NCI-H2227 treated with DMSO at 0.1 percent for 48 hours (cell line): ENCODE measurements at regions not wholly inside any gene's neighbourhood (a gene's known extent, or its start where the extent isn't known, plus 50 kb on each side); places are given as distances from the start of the nearest gene placed in this dataset.

Experiments used
- DNase-seq: peaks from one replicate; lab custom pipeline; 2025; lab: John Stamatoyannopoulos, UW

GRCh38 chr19:30307191-30307974, 64.8 kb upstream of the ZNF536 start:
- DNase-seq, result no peak

- DNase-seq, result no peak
These were observed 63.0 kb upstream of the ZNF536 start for GRCh38 chr19:30309176-30309575.

GRCh38 chr19:30309905-30310601, 62.1 kb upstream of the ZNF536 start:
- DNase-seq, result no peak

- no peak for DNase-seq
These were observed 61.5 kb upstream of the ZNF536 start for GRCh38 chr19:30310602-30311263.

- no peak for DNase-seq
These were observed 60.3 kb upstream of the ZNF536 start for GRCh38 chr19:30311911-30312310.

- no peak for DNase-seq
These were observed 59.4 kb upstream of the ZNF536 start for GRCh38 chr19:30312582-30313352.

- no peak for DNase-seq
These were observed 58.8 kb upstream of the ZNF536 start for GRCh38 chr19:30313353-30313750.

- no peak for DNase-seq
These were observed 58.0 kb upstream of the ZNF536 start for GRCh38 chr19:30314056-30314804.

GRCh38 chr19:30314805-30315155, 57.4 kb upstream of the ZNF536 start:
- DNase-seq, result no peak

- no peak for DNase-seq
These were observed 57.0 kb upstream of the ZNF536 start for GRCh38 chr19:30315159-30315558.

GRCh38 chr19:30316000-30316491, 56.1 kb upstream of the ZNF536 start:
- DNase-seq, result no peak

- DNase-seq, result no peak
These were observed 55.6 kb upstream of the ZNF536 start for GRCh38 chr19:30316560-30317106.

- no peak for DNase-seq
These were observed 54.8 kb upstream of the ZNF536 start for GRCh38 chr19:30317403-30317802.

- no peak for DNase-seq
These were observed 53.9 kb upstream of the ZNF536 start for GRCh38 chr19:30318261-30318660.

GRCh38 chr19:30318936-30319335, 53.2 kb upstream of the ZNF536 start:
- DNase-seq, result no peak

GRCh38 chr19:30319411-30319810, 52.8 kb upstream of the ZNF536 start:
- DNase-seq, result no peak

GRCh38 chr19:30319876-30320275, 52.3 kb upstream of the ZNF536 start:
- DNase-seq, result no peak

GRCh38 chr19:30320466-30320865, 51.7 kb upstream of the ZNF536 start:
- DNase-seq, result no peak

- no peak for DNase-seq
These were observed 51.3 kb upstream of the ZNF536 start for GRCh38 chr19:30320916-30321315.
